ENCODE measurements at regions not wholly inside any gene's neighbourhood (a gene's known extent, or its start where the extent isn't known, plus 50 kb on each side); places are given as distances from the start of the nearest gene placed in this dataset.

DNA sequence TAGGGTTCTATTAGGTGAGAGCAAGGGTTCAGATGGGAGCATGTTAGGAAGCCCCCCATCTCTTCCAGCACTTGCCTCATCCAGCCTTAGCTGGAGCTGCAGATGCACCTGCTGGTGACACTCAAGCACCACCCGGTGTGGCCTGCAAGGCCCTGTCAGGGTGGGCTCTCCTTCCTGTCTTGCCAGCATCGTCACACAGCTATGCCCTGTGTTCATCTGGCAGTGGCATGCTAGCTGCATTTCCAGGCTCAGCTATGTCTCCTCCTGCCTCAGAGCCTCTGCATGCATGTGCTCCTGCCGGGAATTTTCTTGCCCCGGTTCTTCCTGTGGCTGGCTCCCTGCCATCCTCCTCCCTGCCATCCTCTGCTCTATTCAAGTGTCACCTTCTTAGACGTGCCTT, 129.7 kb upstream of the KLF6 start:
- H3K36me3 Mint-ChIP-seq (ENCODE audit: insufficient read depth, unreplicated experiment): no peaks in the 10 kb centered on the region
- H3K27me3 Mint-ChIP-seq (ENCODE audit: insufficient read depth, unreplicated experiment): no peaks in the 10 kb centered on the region
- peaks cover 8% of the 10 kb centered on the region for H3K9me3 Mint-ChIP-seq (ENCODE audit: unreplicated experiment)
- peaks cover 6% of the 10 kb centered on the region for H3K4me1 Mint-ChIP-seq (ENCODE audit: insufficient read depth, unreplicated experiment)
- TF ChIP-seq, protein P1, sequence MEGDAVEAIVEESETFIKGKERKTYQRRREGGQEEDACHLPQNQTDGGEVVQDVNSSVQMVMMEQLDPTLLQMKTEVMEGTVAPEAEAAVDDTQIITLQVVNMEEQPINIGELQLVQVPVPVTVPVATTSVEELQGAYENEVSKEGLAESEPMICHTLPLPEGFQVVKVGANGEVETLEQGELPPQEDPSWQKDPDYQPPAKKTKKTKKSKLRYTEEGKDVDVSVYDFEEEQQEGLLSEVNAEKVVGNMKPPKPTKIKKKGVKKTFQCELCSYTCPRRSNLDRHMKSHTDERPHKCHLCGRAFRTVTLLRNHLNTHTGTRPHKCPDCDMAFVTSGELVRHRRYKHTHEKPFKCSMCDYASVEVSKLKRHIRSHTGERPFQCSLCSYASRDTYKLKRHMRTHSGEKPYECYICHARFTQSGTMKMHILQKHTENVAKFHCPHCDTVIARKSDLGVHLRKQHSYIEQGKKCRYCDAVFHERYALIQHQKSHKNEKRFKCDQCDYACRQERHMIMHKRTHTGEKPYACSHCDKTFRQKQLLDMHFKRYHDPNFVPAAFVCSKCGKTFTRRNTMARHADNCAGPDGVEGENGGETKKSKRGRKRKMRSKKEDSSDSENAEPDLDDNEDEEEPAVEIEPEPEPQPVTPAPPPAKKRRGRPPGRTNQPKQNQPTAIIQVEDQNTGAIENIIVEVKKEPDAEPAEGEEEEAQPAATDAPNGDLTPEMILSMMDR (IDR thresholded peaks at IDR 0.05; ENCODE audit: unreplicated experiment): no peak
- DNase-seq (ENCODE audit: unreplicated experiment): no peak
- ChIA-PET CTCF (no interaction called here), POLR2A (interaction anchor here (1.6 kb wide), 1 partner anchor 130 kb away, joined by 4 read pairs; the partner anchor contains the start of gene KLF6)
- no peak overlapping the region for H3K27ac Mint-ChIP-seq (ENCODE audit: low read depth, unreplicated experiment)
- no TSS peak for BruUV-seq (replicated peaks)
- no peak overlapping the region for H3K4me3 Mint-ChIP-seq (ENCODE audit: unreplicated experiment)
- intact Hi-C loops (cut with micrococcal nuclease): no loop called here

DNA sequence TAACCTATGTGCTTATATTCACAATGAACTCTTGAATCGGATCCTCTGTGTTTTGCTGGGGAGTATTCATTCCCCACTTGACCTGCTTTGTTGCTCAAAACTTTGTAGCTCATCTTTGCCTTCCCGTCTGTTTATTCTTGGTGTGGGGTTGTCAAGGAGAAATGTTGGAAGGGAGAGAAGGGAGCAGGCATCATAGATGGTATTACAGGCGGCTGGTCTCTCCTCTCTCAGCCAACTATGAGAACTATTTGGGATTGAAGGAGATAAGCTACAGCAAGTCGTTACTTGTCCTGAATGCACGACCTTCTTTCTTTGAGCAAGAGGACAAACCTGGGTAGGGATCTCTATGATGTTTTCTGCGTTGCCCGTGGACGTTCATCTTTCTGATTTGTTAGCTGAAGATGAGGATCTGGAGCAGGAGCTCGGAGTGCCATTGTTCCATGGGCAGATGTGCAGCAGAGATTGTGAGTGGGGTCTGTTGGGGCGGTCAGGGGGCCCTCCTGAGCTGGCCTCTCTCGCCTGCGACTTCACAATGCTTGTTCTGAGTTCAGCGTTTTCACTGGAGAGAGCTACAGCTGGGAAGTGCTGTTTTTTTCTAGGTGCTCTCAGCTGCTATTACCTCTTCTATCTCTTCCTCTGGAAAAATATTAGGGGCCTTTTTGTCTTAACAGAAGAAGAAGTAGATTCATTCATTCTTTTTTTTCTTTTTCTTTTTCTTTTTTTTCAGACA, 126.9 kb upstream of the KLF6 start:
- H3K9me3 Mint-ChIP-seq (ENCODE audit: unreplicated experiment): peaks cover 8% of the 10 kb centered on the region
- no peak for DNase-seq (ENCODE audit: unreplicated experiment)
- peaks cover 6% of the 10 kb centered on the region for H3K4me1 Mint-ChIP-seq (ENCODE audit: insufficient read depth, unreplicated experiment)
- no peaks in the 10 kb centered on the region for H3K27me3 Mint-ChIP-seq (ENCODE audit: insufficient read depth, unreplicated experiment)
- H3K4me3 Mint-ChIP-seq (ENCODE audit: unreplicated experiment): no peak overlapping the region
- POLR2A ChIA-PET: interaction anchor here (0.8 to 1.6 kb wide), 3 partner anchors 9 to 26 kb away, joined by 3 read pairs; no protein-coding TSS in a partner anchor
- TF ChIP-seq, protein P1 (IDR thresholded peaks at IDR 0.05; ENCODE audit: unreplicated experiment): no peak
- CTCF ChIA-PET: interaction anchor here (0.5 to 1.0 kb wide), 4 partner anchors 18 to 441 kb away, joined by 3 read pairs; no protein-coding TSS in a partner anchor
- BruUV-seq (replicated peaks): no TSS peak
- no peak overlapping the region for H3K27ac Mint-ChIP-seq (ENCODE audit: low read depth, unreplicated experiment)
- no peaks in the 10 kb centered on the region for H3K36me3 Mint-ChIP-seq (ENCODE audit: insufficient read depth, unreplicated experiment)
- intact Hi-C loops (cut with micrococcal nuclease): no loop called here

DNA sequence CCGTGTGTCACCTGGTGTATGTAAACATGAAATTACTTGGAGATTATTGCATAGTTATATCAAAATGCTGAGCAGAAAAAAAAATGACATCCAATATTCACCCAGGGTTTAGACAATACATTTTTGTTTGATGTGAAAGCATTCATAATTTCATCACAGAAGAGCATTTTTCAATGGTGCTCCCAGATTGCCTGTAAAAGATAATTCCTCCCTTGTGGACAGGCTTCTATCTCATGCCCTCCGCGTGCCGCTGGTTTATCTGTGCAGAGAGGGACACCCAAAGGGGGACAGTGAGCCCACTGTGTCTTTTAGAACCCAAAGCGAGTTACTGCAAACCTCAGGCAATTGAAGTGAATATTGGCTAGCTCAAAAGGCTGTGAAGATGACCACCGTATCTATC, 126.2 kb upstream of the KLF6 start:
- POLR2A ChIA-PET: interaction anchor here (1.2 to 1.6 kb wide), 2 partner anchors 8 to 25 kb away, joined by 3 read pairs; no protein-coding TSS in a partner anchor
- Mint-ChIP-seq H3K36me3 (ENCODE audit: insufficient read depth, unreplicated experiment) (no peaks in the 10 kb centered on the region), H3K27ac (ENCODE audit: low read depth, unreplicated experiment) (no peak overlapping the region), H3K9me3 (ENCODE audit: unreplicated experiment) (peaks cover 8% of the 10 kb centered on the region), H3K4me1 (ENCODE audit: insufficient read depth, unreplicated experiment) (peaks cover 6% of the 10 kb centered on the region), H3K4me3 (ENCODE audit: unreplicated experiment) (no peak overlapping the region), H3K27me3 (ENCODE audit: insufficient read depth, unreplicated experiment) (no peaks in the 10 kb centered on the region)
- no TSS peak for BruUV-seq (replicated peaks)
- CTCF ChIA-PET: interaction anchor here (0.5 to 1.0 kb wide), 4 partner anchors 17 to 441 kb away, joined by 3 read pairs; no protein-coding TSS in a partner anchor
- TF ChIP-seq, protein P1 (IDR thresholded peaks at IDR 0.05; ENCODE audit: unreplicated experiment): no peak
- intact Hi-C loops (cut with micrococcal nuclease): no loop called here
- no peak for DNase-seq (ENCODE audit: unreplicated experiment)

DNA sequence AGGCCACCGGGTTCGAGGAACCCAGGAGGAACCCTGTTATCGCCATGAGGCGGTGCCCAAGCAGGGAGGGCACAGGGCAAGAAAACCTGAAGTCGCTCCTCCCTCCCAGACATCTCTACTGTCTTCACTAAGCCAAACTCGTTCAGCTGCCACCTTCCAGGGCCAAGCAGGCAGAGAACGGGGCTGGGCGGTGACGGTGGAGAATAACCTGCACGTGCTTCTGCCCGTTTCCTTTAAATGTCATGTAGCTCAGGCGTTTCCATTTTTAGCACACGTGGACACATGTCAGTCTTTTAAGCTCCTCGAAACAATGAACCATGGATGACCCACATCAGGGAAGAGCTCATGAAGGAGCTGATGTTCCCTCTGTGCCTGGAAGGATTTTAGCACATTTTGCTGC, 124.3 kb upstream of the KLF6 start:
- no peak overlapping the region for H3K27ac Mint-ChIP-seq (ENCODE audit: low read depth, unreplicated experiment)
- POLR2A ChIA-PET: interaction anchor here (0.6 kb wide), 1 partner anchor 171 kb away, joined by 3 read pairs; no protein-coding TSS in a partner anchor
- TF ChIP-seq, protein P1 (IDR thresholded peaks at IDR 0.05; ENCODE audit: unreplicated experiment): no peak
- no peaks in the 10 kb centered on the region for H3K27me3 Mint-ChIP-seq (ENCODE audit: insufficient read depth, unreplicated experiment)
- intact Hi-C loops (cut with micrococcal nuclease): no loop called here
- no peaks in the 10 kb centered on the region for H3K9me3 Mint-ChIP-seq (ENCODE audit: unreplicated experiment)
- CTCF ChIA-PET: interaction anchor here (0.6 to 0.8 kb wide), 2 partner anchors 28 to 859 kb away, joined by 3 read pairs; no protein-coding TSS in a partner anchor
- H3K4me1 Mint-ChIP-seq (ENCODE audit: insufficient read depth, unreplicated experiment): peaks cover 6% of the 10 kb centered on the region
- H3K36me3 Mint-ChIP-seq (ENCODE audit: insufficient read depth, unreplicated experiment): no peaks in the 10 kb centered on the region
- H3K4me3 Mint-ChIP-seq (ENCODE audit: unreplicated experiment): no peak overlapping the region
- DNase-seq (ENCODE audit: unreplicated experiment): no peak
- BruUV-seq (replicated peaks): no TSS peak
